Mucosa of gallbladder (tissue), 1 donor: ENCODE measurements at regions not wholly inside any gene's neighbourhood (a gene's known extent, or its start where the extent isn't known, plus 50 kb on each side); places are given as distances from the start of the nearest gene placed in this dataset.

ENCODE experiments used
- DNase-seq: peaks from one replicate; pipeline ENCODE4 v3.0.0-alpha.2; 2020; ENCODE audit warnings: low spot score
- donor health status: DM: no; HTN: no; CAD: no.

- peak; percentile 42 for DNase-seq
Observed at GRCh38 chr4:169810325-169811323, 52.9 kb upstream of the HPF1 start.

- no peak for DNase-seq
Observed at GRCh38 chr4:169807934-169808509, 50.3 kb upstream of the HPF1 start.
